SK-N-SH treated with all-trans-retinoic acid at 6 μM for 48 hours (cell line): ENCODE measurements at regions not wholly inside any gene's neighbourhood (a gene's known extent, or its start where the extent isn't known, plus 50 kb on each side); places are given as distances from the start of the nearest gene placed in this dataset.

Experiments used
- ARNTL ChIP-seq: fragments of 450-650 bp; formaldehyde crosslinking; IDR thresholded peaks from 2 replicates; pipeline ENCODE4 v1.5.0; 2020; ENCODE audit warnings: low read depth, mild to moderate bottlenecking, moderate library complexity, borderline replicate concordance
- BACH2 ChIP-seq: fragments of 250-450 bp; sonication (Bioruptor Pico); IDR thresholded peaks from 2 replicates; pipeline ENCODE4 v1.9.0; 2021; ENCODE audit warnings: mild to moderate bottlenecking, borderline replicate concordance
- CSDC2 ChIP-seq: fragments of 250-450 bp; sonication (Bioruptor Pico); IDR thresholded peaks from 2 replicates; pipeline ENCODE4 v1.5.0; 2020; ENCODE audit warnings: mild to moderate bottlenecking, moderate library complexity
- OSR1 ChIP-seq: fragments of 250-450 bp; sonication (Bioruptor Pico); IDR thresholded peaks from 2 replicates; pipeline ENCODE4 v1.8.0; 2022; ENCODE audit warnings: moderate library complexity, mild to moderate bottlenecking, inconsistent platforms
- RARB ChIP-seq: fragments of 250-450 bp; sonication (Bioruptor Pico); IDR thresholded peaks from 2 replicates; pipeline ENCODE4 v1.8.0; 2021; ENCODE audit warnings: mild to moderate bottlenecking, moderate library complexity
- ZC3H10 ChIP-seq: fragments of 250-450 bp; sonication (Bioruptor Pico); IDR thresholded peaks from 2 replicates; pipeline ENCODE4 v1.5.1; 2021; ENCODE audit warnings: mild to moderate bottlenecking, moderate library complexity
- ZFP3 ChIP-seq: fragments of 250-450 bp; sonication (Bioruptor Pico); IDR thresholded peaks from 2 replicates; pipeline ENCODE4 v1.5.0; 2020; ENCODE audit warnings: mild to moderate bottlenecking, moderate library complexity
- ZFP30 ChIP-seq: fragments of 450-650 bp; formaldehyde crosslinking; IDR thresholded peaks from 2 replicates; pipeline ENCODE4 v1.5.0; 2022; ENCODE audit warnings: mild to moderate bottlenecking, moderate library complexity
- ZNF8 ChIP-seq: fragments of 450-650 bp; formaldehyde crosslinking; IDR thresholded peaks from 2 replicates; pipeline ENCODE4 v1.5.0; 2020; ENCODE audit warnings: mild to moderate bottlenecking, moderate library complexity
- TF ChIP-seq, protein P1 (sequence below): fragments of 250-450 bp; sonication (Bioruptor Pico); IDR thresholded peaks from 2 replicates; pipeline ENCODE4 v1.5.1; 2020; ENCODE audit warnings: low read depth, mild to moderate bottlenecking, moderate library complexity
- TF ChIP-seq, protein P2 (sequence below): fragments of 250-450 bp; sonication (Bioruptor Pico); IDR thresholded peaks from 2 replicates; pipeline ENCODE4 v1.8.0; 2021; ENCODE audit warnings: low read depth, mild to moderate bottlenecking, moderate library complexity, borderline replicate concordance
- TF ChIP-seq, protein P3 (sequence below): fragments of 250-450 bp; sonication (Bioruptor Pico); IDR thresholded peaks from 2 replicates; pipeline ENCODE4 v1.8.0; 2020; ENCODE audit warnings: mild to moderate bottlenecking, moderate library complexity, borderline replicate concordance

DNA sequence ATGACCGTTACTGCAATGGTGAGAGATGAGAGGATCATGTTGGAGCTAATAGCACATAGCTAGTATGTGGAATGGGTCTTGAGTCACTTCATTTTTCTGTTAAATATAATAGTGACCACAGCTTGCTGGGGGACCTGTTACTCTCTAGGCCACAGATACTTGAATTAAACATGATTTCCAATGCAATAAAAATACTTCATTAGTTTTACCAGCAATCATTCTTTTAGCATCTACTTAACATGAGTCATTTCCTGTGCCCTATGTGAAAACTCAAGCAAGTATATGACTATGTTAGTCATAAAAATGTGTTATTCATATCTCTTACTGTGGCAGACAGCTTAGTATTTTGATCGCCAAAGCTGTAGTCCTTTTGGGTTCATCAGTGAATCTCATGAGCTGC is 798.8 kb downstream of the SLC16A7 start:
- TF ChIP-seq ZFP3 (CRISPR knock-in tag) (no peak), ZFP30 (CRISPR knock-in tag) (no peak), RARB (no peak), OSR1 (CRISPR knock-in tag) (no peak), CSDC2 (CRISPR knock-in tag) (no peak), BACH2 (CRISPR knock-in tag) (no peak), ZC3H10 (CRISPR knock-in tag) (no peak), ARNTL (CRISPR knock-in tag) (no peak), ZNF8 (no peak)
- TF ChIP-seq, protein P1, sequence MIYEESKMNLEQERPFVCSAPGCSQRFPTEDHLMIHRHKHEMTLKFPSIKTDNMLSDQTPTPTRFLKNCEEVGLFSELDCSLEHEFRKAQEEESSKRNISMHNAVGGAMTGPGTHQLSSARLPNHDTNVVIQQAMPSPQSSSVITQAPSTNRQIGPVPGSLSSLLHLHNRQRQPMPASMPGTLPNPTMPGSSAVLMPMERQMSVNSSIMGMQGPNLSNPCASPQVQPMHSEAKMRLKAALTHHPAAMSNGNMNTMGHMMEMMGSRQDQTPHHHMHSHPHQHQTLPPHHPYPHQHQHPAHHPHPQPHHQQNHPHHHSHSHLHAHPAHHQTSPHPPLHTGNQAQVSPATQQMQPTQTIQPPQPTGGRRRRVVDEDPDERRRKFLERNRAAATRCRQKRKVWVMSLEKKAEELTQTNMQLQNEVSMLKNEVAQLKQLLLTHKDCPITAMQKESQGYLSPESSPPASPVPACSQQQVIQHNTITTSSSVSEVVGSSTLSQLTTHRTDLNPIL (CRISPR knock-in tag): no peak
- TF ChIP-seq, protein P2, sequence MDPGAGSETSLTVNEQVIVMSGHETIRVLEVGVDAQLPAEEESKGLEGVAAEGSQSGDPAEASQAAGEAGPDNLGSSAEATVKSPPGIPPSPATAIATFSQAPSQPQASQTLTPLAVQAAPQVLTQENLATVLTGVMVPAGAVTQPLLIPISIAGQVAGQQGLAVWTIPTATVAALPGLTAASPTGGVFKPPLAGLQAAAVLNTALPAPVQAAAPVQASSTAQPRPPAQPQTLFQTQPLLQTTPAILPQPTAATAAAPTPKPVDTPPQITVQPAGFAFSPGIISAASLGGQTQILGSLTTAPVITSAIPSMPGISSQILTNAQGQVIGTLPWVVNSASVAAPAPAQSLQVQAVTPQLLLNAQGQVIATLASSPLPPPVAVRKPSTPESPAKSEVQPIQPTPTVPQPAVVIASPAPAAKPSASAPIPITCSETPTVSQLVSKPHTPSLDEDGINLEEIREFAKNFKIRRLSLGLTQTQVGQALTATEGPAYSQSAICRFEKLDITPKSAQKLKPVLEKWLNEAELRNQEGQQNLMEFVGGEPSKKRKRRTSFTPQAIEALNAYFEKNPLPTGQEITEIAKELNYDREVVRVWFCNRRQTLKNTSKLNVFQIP (CRISPR knock-in tag): no peak
- TF ChIP-seq, protein P3, sequence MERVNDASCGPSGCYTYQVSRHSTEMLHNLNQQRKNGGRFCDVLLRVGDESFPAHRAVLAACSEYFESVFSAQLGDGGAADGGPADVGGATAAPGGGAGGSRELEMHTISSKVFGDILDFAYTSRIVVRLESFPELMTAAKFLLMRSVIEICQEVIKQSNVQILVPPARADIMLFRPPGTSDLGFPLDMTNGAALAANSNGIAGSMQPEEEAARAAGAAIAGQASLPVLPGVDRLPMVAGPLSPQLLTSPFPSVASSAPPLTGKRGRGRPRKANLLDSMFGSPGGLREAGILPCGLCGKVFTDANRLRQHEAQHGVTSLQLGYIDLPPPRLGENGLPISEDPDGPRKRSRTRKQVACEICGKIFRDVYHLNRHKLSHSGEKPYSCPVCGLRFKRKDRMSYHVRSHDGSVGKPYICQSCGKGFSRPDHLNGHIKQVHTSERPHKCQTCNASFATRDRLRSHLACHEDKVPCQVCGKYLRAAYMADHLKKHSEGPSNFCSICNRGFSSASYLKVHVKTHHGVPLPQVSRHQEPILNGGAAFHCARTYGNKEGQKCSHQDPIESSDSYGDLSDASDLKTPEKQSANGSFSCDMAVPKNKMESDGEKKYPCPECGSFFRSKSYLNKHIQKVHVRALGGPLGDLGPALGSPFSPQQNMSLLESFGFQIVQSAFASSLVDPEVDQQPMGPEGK: no peak
